Stimulated activated naive CD8-positive, alpha-beta T cell treated with anti-CD3 and anti-CD28 coated beads, Interleukin-15, Interleukin-2, amounts not matched to agents 100 U/mL and 50 U/mL, for 24 hours (primary cell): ENCODE measurements at regions not wholly inside any gene's neighbourhood (a gene's known extent, or its start where the extent isn't known, plus 50 kb on each side); places are given as distances from the start of the nearest gene placed in this dataset.
"Not testable (repeated sequence)": the region's sequence is repeated elsewhere in the genome, so short reads cannot be mapped to it uniquely, and the experiment has no call there.

Experiments
- ATAC-seq: fragments of 150-1000 bp; cut with Tn5 transposase; one replicate; pipeline ENCODE4 v1.10.0; 2021
- DNase-seq: peaks from one replicate; pipeline ENCODE4 v3.0.0; 2021

DNA sequence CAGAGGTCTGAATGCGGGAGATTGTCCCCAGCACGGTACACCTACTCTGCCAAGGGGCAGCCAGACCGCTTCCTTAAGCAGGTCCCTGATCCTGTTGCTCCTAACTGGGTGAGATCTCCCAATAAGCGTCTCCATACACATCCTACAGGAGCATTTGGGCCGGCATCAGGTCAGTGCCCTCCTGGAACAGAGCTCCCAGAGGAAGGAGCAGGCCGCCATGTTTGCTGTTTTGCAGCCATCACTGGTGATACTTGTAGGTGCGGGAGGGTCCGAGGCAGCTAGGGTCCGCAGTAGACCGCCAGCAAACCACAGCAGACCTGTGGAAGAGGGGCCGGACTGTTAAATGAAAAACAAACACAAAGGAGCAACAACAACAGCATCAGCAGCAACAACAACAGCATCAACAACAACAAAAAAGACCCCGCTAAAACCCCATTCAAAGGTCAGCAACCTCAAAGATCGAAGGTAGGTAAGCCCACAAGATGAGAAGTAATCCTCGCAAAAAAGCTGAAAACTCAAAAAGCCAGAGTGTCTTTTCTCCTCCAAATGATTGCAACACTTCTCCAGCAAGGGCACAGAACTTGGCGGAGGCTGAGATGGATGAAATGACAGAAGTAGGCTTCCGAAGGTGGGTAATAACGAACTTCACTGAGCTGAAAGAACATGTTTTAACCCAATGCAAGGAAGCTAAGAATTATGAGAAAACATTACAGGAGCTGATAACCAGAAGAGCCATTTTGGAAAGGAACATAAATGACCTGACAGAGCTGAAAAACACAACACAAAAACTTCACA lies 79.0 kb upstream of the CDH7 start:
- no peak for ATAC-seq
- DNase-seq, result no peak

DNA sequence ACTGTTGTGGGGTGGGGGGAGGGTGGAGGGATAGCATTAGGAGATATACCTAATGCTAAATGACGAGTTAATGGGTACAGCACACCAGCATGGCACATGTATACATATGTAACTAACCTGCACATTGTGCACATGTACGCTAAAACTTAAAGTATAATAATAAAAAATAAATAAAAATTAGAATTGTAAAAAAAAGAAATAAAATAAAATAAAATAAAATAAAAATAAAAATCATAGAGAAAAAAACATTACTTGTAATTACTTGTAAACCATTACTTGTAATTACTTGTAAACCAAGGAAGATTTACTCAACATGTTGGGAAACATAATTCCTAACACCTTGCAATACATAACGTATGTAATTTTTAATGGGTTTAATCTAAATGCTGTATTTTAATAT lies 80.7 kb upstream of the CDH7 start:
- not testable (repeated sequence) for ATAC-seq, DNase-seq

DNA sequence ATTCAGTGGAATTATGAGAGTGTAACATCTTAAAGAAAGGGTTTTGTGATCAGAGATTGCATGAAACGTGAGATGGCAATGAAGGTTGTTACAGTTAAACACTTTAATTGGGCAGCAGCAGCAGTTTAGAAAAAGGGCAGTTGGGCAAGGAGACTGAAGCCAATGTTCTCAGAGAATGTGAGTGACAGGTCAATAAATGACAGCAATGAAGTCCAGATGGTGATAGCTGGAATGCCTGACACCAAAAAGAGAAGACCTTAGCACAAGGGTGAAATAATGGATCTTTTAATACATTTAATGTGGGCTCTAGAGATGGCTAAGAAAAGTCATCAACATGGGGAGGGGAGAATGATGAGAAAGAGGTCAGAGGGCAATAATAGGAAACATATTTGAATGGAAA lies 89.4 kb upstream of the CDH7 start:
- ATAC-seq (no peak), DNase-seq (no peak)

DNA sequence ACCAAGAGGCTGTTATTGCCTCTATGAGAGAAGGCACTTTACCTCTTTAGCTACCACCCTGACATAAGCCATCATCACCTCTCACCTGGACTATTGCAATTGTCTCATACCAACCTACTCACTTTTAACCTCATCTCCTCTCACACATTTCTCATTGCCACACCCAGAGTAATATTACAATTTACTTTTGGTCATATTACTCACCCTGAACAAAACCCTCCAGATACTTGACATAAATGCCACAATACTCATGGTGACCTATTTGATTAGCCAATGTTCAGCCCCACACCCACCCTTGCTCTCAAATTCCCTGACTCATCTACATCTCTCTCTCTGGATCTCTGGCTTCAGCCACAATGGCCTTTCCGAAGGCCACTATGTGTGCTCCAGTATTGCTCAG lies 90.9 kb upstream of the CDH7 start:
- ATAC-seq (no peak), DNase-seq (no peak)

- no peak for DNase-seq
- ATAC-seq, result no peak
Observed at GRCh38 chr18:65659312-65659711, 91.5 kb upstream of the CDH7 start.

DNA sequence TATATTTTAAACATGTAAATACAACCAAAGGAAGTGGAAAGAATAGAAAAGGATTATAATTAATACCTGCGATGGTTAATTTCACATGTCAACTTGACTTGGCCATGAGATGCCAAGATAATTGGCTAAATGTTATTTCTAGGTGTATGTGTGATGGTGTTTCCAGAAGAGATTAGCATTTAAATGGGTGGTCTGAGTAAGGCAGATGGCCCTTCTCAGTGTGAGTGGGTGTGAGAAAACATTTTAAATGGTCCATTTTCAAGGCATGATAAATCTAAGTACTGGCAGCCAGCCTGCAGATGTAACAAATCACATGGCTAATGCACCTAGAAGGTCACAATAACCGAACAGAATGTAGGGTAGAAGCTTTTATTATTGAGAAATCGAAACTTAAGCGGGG lies 99.6 kb upstream of the CDH7 start:
- DNase-seq, result no peak
- ATAC-seq, result no peak

DNA sequence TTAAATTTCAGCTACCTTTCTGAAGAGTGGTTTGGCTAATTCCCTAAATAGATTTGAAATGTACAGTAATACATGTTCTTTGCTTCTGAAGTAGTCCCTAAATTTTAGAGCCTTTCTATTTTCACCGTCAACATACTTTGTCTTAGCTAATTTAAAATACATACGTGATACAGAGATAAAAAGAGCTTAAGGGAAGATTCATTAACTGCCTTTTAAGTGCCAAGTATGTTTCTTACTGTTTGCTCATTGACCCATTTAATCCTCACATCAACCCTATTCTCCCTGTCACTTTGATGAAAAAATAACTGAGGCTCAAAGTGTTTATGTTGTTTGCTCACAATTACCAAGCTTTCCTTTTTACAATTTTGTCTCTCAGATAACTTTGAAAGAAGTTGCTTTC lies 118.6 kb upstream of the CDH7 start:
- DNase-seq (no peak), ATAC-seq (no peak)

GRCh38 chr18:65631766-65632165 lies 119.0 kb upstream of the CDH7 start:
- DNase-seq (no peak), ATAC-seq (no peak)

GRCh38 chr18:65628390-65628789 lies 122.4 kb upstream of the CDH7 start:
- no peak for ATAC-seq
- no peak for DNase-seq

DNA sequence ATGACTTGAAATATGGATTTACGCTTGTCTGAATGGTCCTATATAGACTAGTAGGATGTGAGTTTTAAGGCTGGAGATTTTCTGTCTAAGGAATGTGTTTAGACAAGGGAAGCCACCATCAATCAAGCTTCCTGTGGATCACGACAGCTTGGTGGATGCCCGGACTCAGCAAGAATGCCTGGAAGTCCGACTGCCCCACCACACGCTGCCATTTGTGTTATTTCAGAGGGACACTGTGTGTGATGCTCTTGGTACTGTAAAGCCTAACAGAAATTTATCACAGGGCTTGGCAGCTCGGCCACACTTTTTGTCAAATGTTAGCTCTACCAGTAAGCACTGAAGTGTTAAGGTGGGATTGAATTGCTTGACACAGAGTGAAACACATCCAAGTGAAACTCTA lies 127.1 kb upstream of the CDH7 start:
- DNase-seq (no peak), ATAC-seq (no peak)

GRCh38 chr18:65622436-65622835 lies 128.4 kb upstream of the CDH7 start:
- DNase-seq, result no peak
- no peak for ATAC-seq

DNA sequence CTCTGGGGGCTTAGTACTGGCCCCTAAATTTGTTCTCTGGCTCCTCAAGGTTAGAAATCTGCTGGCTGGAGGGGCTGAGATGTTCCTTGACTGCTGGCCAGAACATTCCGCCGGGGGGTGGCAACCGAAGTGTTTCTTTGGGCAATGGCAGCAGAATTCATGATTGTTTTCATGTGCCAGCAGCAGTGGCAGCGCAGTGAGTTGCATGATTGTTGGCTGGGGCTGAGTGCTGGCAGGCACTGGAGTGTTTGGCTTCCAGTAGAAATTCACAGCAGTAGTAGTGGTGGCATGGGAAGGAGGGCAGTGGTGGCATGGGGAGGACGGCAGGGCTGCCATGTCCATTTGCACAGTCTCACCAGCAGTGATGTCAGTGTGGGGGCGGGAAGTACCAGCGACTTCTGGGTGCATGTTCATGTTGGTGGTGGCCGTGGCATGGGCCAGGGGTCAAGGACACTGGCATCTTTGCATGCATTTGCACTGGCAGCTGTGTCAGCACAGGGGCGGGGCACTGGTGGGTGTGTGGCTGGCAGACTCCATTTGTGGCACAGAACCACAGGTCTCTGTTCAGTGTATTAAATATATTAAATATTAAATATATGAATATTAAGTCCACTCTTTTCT lies 130.6 kb upstream of the CDH7 start:
- DNase-seq (no peak), ATAC-seq (no peak)

- DNase-seq (no peak), ATAC-seq (no peak)
Observed at GRCh38 chr18:65610939-65611338, 139.9 kb upstream of the CDH7 start.

GRCh38 chr18:65608471-65608870 lies 142.3 kb upstream of the CDH7 start:
- DNase-seq (no peak), ATAC-seq (no peak)

- DNase-seq, result no peak
- no peak for ATAC-seq
Observed at GRCh38 chr18:65607161-65607560, 143.7 kb upstream of the CDH7 start.

DNA sequence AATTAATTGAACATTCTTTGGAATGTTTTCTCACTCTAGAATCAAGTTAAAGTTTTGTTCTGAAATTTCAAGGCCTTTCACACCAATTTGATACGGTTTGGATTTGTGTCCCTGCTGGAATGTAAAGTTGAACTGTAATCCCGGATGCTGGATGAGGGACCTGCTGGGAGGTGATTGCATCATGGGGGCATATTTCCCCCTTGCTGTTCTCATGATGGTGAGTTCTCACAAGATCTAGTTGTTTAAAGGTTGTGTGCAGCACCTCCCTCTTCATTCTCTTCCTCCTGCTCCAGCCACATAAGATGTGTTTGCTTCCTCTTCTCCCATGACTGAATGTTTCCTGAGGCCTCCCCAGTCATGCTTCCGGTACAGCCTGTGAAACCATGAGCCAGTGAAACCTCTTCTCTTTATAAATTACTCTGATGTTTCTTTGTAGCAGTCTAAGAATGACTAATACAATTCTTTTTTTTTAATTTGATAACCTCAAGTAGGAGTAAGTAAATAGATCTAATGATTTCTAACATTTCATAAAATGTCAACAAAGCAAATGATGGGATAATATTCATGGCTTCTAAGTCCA lies 144.2 kb upstream of the CDH7 start:
- no peak for DNase-seq
- ATAC-seq, result no peak

DNA sequence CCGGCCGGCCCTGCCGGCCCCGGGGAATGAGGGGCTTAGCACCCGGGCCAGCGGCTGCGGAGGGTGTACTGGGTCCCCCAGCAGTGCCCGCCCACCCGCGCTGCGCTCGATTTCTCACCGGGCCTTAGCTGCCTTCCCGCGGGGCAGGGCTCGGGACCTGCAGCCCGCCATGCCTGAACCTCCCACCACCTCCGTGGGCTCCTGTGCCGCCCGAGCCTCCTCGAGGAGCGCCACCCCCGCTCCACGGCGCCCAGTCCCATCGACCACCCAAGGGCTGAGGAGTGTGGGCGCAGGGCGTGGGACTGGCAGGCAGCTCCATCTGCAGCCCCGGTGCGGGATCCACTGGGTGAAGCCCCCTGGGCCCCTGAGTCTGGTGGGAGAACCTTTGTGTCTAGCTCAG lies 145.5 kb upstream of the CDH7 start:
- not testable (repeated sequence) for DNase-seq, ATAC-seq

DNA sequence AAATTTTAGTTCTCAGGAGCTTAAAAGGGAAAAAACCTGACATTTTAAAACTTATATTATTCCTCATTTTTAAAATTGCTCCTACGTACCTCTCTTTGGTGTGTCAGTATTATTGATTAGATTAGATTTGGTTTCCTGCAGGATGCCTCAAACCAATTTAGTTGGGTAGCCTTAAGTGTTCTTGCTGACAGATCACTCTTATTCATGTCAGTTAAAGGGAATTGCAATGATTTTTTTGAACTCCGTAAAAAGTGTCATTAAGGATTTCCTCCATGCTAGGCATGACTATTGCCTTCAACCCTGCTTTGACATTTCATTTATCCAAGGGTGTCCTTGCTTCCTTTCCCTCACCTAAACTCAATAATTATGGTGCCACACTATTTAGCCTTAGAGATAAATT lies 149.0 kb upstream of the CDH7 start:
- ATAC-seq (no peak), DNase-seq (no peak)

DNA sequence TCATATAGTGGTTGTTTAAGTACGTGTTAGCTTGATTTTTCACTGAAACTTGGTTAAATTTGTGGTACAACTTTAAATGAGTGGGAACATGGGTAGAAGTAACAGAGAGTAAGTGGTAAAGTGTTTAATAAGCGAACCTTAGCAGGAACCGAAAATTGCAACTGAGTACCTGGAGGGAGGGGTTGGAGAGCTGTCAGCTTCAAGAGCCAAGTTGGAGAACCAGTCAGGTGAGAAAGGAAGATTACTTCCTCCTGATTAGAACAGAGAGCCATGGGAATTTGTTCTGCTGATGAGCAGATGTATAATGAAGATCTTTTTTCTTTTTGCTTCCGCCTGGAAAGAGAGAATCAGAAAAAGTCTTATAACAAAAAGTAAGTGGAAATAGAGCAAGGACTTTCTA lies 158.4 kb upstream of the CDH7 start:
- DNase-seq (no peak), ATAC-seq (no peak)

DNA sequence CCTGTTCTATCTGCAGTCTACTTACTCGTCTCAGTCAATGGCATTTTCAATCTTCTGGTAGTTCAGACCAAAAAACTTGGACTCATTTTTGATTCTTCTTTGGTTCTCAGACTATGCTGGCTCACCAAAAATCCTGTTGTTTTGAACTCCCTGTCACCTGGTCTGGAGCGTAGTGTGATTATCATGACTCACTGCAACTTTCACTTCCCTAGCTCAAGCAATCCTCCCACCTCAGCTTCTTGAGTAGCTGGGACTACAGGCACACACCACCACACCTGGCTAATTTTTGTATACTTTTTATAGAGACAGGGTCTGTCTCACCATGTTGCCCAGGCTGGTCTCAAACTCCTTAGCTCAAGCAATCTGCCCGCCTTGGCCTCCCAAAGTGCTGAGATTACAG lies 163.3 kb upstream of the CDH7 start:
- no peak for DNase-seq
- ATAC-seq, result no peak

- ATAC-seq, DNase-seq: not testable (repeated sequence)
Observed at GRCh38 chr18:65582094-65582493, 168.7 kb upstream of the CDH7 start.

- DNase-seq (no peak), ATAC-seq (no peak)
Observed at GRCh38 chr18:65568866-65569265, 181.9 kb upstream of the CDH7 start.

- ATAC-seq, result no peak
- DNase-seq, result no peak
Observed at GRCh38 chr18:65567372-65567771, 183.4 kb upstream of the CDH7 start.

DNA sequence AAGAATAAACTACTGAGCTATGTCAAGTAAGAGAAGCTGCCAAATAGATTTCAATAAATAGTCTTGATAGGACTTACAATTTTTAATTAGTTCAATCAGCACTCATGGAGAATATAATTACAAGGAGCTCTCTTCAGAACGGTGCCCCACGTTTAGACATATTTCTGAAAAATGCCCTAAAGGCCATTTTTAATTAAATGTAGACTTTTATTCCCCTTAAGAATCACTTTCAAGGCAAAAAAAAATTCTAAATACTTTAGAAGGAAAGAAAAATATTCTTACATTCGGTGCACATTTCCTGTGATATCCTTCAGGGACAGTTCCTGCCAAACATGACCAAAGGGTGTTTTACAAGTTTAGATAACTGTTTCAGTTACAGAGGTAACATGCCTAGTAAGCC lies 202.5 kb upstream of the CDH7 start:
- no peak for DNase-seq
- no peak for ATAC-seq
